GM12891 (cell line): ENCODE measurements at regions not wholly inside any gene's neighbourhood (a gene's known extent, or its start where the extent isn't known, plus 50 kb on each side); places are given as distances from the start of the nearest gene placed in this dataset.
"Not testable (repeated sequence)": the region's sequence is repeated elsewhere in the genome, so short reads cannot be mapped to it uniquely, and the experiment has no call there.

Source experiments
- DNase-seq: peaks from one replicate; pipeline ENCODE4 v3.0.0; 2011; ENCODE audit warnings: low spot score; ENCODE audit not compliant: insufficient read length
- FAIRE-seq: peaks from 2 replicates; lab custom pipeline; 2011; peaks lifted over from hg19 to GRCh38; lab: Jason Lieb, UNC
- PAX5 ChIP-seq: IDR thresholded peaks from 2 replicates; pipeline ENCODE4 v1.6.1; 2011; ENCODE audit warnings: low read length, moderate library complexity, mild to moderate bottlenecking; ENCODE audit not compliant: insufficient read depth, severe bottlenecking
- POLR2A ChIP-seq: IDR thresholded peaks from 2 replicates; pipeline ENCODE4 v1.6.1; 2011; ENCODE audit warnings: low read depth, low read length, control low read depth
- POLR2AphosphoS5 ChIP-seq: IDR thresholded peaks from 2 replicates; pipeline ENCODE4 v1.6.1; 2011; ENCODE audit warnings: low read depth, low read length, control low read depth
- POU2F2 ChIP-seq: IDR thresholded peaks from 2 replicates; pipeline ENCODE4 v1.6.1; 2011; ENCODE audit warnings: low read depth, mild to moderate bottlenecking, control low read depth, low read length, moderate library complexity
- SPI1 ChIP-seq: IDR thresholded peaks from 2 replicates; pipeline ENCODE4 v1.6.1; 2011; ENCODE audit warnings: low read depth, low read length, control low read depth
- TAF1 ChIP-seq: IDR thresholded peaks from 2 replicates; pipeline ENCODE4 v1.6.1; 2011; ENCODE audit warnings: low read depth, low read length, control low read depth

DNA sequence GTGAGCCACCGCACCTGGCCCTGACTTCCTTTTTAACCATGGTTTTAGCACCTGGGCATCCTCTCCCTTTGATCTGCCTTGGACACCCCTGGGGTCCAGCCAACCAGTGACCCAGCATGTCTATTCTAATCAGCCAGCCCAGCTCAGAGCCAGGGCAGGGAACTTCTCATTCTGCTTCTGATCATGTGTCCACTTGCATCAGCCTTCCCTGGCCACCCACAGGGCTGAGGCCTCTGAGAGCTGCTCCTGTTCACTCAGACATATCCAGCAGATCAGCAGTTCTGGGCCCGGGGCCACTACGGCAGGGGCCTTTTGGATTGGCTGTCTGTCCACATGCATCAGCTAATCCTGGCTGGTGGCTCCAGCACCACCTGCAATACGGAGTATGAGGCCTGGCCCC lies 117.9 kb upstream of the MAP1LC3B2 start:
- no peak for TF ChIP-seq PAX5
- no peak for TF ChIP-seq SPI1
- TF ChIP-seq POLR2A: no peak
- no peak for TF ChIP-seq TAF1
- TF ChIP-seq POLR2AphosphoS5: no peak
- TF ChIP-seq POU2F2: no peak
- FAIRE-seq (no peak), DNase-seq (no peak)

DNA sequence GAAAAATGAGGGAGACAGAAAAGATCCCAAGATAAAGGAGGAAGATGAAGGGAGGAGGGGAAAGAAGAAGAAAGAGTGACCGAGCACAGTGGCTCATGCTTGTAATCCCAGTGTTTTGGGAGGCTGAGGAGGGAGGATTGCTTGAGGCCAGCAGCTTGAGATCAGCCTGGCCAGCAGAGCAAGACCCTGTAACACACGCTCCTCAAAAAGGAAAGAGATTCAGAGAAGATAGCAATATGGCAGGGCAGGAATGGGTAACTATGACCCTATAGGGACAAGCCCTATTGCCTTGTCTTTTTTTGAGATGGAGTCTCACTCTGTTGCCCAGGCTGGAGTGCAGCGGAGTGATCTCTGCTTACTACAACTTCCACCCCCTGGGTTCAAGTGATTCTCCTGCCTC lies 116.9 kb upstream of the MAP1LC3B2 start:
- DNase-seq: no peak

DNA sequence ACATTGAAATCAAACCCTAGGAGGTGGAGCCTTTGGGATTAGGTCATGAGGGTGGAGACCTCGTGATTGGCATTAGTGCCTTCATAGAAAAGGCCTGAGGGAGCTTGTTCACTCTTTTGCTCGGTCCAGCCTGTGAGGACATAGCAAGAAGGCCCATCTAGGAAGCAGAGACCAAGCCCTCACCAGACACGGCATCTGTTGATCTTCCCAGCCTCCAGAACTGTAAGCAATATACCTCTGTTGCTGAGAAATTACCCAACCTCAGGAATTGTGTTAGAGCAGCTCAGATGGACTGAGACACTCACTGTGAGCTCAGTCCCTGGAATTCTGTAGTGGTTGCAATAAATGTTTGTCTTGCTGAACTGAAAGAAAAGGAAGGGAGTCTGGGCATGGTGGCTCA lies 116.2 kb upstream of the MAP1LC3B2 start:
- TF ChIP-seq POLR2AphosphoS5: no peak
- no peak for TF ChIP-seq PAX5
- no peak for TF ChIP-seq POU2F2
- TF ChIP-seq SPI1: no peak
- TF ChIP-seq POLR2A: no peak
- no peak for TF ChIP-seq TAF1
- FAIRE-seq (no peak), DNase-seq (no peak)

More for the DNA sequence above, 116.9 kb upstream of the MAP1LC3B2 start:
- no peak for TF ChIP-seq POLR2AphosphoS5
- TF ChIP-seq PAX5: no peak
- no peak for TF ChIP-seq TAF1
- no peak for TF ChIP-seq SPI1
- no peak for TF ChIP-seq POU2F2
- TF ChIP-seq POLR2A: no peak
- FAIRE-seq: no peak

DNA sequence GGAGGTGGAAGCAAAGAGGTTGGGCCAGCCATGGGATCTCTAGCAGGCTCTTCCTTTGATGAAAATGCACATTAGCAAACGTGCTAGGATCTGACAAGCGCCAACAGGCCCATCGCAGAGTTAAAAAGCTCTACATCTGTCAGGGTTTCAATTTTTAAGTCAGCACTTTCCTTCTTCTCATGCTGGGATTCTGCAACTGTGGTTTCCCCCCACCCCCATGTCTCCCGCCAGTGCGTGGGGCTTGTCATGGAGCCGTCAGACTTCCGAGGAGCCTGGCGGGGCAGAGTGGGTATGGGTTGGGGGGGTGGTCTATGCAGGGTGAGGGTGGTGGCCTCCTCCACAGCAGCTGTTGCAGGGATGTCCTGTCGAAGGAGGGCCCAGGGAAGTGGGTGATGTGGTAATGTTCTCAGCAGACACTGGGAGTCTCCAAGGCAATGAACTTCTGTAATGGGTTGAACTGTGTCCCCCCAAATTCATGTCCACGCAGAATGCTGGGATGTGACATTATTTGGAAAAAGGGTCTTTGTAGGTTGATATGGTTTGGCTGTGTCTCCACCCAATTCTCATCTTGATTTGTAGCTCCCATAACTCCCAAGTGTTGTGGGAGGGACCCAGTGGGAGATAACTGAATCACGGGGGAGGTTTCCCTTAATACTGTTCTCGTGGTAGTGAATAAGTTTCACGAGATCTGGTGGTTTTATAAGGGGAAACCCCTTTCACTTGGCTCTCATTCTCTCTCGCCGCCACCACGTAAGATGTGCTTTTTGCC lies 115.2 kb upstream of the MAP1LC3B2 start:
- FAIRE-seq (no peak), DNase-seq (no peak)
- TF ChIP-seq POLR2AphosphoS5: no peak
- no peak for TF ChIP-seq PAX5
- TF ChIP-seq SPI1: no peak
- TF ChIP-seq POLR2A: no peak
- no peak for TF ChIP-seq TAF1
- no peak for TF ChIP-seq POU2F2

DNA sequence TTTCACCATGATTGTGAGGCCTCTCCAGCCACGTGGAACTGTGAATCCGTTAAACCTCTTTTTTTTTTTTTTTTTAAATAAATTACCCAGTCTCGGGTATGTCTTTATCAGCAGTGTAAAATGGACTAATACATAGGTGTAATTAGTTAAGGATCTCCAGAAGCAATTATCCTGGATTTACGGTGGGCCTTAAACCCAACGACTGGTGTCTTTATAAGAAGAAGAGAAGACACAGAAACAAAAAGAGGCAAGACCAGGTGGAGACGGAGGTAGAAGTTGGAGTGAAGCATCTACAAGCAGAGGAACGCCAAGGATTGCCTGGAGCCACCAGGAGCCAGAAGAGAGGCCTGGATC lies 114.6 kb upstream of the MAP1LC3B2 start:
- no peak for TF ChIP-seq PAX5
- no peak for TF ChIP-seq TAF1
- TF ChIP-seq SPI1: no peak
- no peak for TF ChIP-seq POLR2AphosphoS5
- TF ChIP-seq POLR2A: no peak
- no peak for TF ChIP-seq POU2F2
- DNase-seq (no peak), FAIRE-seq (no peak)

DNA sequence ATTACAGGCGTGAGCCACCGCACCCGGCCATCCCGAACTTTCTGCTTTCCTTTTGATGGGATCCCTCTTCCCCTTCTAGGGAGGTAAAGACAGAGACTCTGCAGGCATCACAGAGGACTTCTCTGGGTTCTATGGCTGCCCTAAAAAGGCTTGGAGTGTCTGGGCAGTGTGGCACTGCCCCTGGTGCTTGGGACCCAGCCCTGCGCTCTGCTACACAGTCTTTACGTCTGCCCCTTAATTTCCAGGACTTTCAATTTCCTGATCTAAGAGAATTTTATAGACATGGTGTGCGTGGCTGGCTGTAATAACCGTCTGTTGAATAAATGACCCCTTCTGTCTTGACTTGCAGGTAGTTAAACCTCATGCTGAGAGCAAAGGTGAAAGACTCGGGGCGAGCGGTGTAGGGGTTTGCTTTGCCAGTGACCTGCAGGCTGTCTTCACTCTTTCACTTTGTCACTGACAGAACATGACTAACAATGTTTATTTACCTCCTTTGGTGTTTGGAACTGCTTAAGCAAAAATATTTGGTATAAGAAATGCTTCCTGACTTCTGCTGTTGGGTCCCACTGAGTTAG lies 110.9 kb upstream of the MAP1LC3B2 start:
- DNase-seq: no peak
- FAIRE-seq: no peak
- TF ChIP-seq POU2F2 (no peak), TAF1 (no peak), POLR2AphosphoS5 (no peak), SPI1 (no peak), POLR2A (no peak), PAX5 (no peak)

DNA sequence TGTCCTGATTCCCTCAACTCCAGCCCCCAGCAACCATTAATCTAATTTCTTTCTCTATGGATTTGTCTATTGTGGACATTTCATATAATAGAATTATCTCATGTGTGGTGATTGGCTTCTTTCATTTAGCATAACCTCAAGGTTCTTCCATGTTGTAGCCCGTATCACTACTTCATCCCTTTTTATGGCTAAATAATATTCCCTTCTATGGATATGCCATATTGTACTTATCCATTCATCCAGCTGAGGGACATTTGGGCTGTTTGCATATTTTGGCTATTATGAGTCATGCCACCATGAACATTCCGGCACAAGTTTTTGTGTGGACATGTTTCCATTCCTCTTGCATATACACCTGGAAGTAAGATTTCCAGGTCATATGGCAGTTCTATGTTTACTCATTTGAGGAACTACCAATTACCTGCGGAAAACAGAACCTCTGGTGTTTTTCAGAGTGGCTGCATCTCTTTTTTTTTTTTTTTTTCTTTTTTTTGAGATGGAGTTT lies 108.7 kb upstream of the MAP1LC3B2 start:
- TF ChIP-seq POLR2A: no peak
- no peak for FAIRE-seq
- no peak for DNase-seq

DNA sequence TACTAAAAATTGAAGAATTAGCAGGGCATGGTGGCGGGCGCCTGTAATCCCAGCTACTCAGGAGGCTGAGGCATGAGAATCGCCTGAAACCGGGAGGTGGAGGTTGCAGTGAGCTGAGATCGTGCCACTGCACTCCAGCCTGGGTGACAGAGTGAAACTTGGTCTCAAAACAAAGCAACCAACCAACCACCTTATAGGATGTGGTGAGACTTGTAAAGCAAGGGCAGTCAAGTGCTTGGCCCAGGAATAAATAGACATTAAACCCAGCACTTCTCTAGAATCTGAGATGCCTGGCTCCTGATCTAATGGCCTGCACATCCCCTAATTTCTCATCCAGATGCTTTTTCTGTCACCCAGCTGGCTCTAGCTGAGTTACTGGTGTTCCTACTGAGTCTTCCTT lies 106.2 kb upstream of the MAP1LC3B2 start:
- DNase-seq, FAIRE-seq: not testable (repeated sequence)

DNA sequence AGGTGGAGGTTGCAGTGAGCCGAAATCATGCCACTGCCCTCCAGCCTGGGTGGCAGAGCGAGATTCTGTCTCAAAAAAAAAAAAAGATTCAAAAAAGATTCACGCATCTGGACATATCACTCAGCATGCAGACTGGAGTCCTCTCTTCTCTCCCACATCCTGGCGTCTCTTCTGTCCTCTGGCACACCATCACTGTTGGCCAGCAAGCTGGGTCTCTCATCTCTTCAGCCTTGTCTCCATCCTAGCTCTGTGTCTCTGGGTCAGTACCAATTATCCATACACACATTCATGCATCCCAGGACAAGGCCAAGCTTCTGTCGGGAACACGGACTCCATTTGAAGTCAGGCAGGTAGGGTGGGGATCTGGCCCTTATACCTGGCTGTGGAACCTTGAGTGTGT lies 105.5 kb upstream of the MAP1LC3B2 start:
- no peak for DNase-seq
- no peak for TF ChIP-seq SPI1
- no peak for TF ChIP-seq POLR2A
- no peak for TF ChIP-seq PAX5
- TF ChIP-seq POU2F2: no peak
- no peak for TF ChIP-seq POLR2AphosphoS5
- no peak for TF ChIP-seq TAF1
- no peak for FAIRE-seq

DNA sequence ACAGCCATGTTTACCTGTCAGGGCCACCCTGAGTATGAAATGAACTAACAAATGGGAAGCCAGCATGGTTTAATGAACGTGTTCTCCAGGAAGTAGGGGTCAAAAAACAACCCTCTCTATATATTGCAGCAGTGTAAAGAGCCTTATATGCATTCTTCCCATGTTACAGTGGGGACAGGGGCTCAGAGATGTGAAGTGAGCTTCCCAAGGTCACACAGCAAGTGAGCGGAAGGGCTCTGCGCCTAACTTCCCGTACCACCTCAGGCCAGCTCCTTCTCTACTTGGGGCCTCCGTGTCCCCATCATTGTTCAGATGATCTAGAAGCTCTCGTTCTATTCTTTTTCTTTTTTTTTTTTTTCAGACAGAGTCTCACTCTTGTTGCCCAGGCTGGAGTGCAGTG lies 105.1 kb upstream of the MAP1LC3B2 start:
- FAIRE-seq: no peak
- DNase-seq: no peak
- TF ChIP-seq PAX5 (no peak), POU2F2 (no peak), POLR2A (no peak), TAF1 (no peak), SPI1 (no peak), POLR2AphosphoS5 (no peak)
